ENCODE measurements at regions not wholly inside any gene's neighbourhood (a gene's known extent, or its start where the extent isn't known, plus 50 kb on each side); places are given as distances from the start of the nearest gene placed in this dataset.

DNA sequence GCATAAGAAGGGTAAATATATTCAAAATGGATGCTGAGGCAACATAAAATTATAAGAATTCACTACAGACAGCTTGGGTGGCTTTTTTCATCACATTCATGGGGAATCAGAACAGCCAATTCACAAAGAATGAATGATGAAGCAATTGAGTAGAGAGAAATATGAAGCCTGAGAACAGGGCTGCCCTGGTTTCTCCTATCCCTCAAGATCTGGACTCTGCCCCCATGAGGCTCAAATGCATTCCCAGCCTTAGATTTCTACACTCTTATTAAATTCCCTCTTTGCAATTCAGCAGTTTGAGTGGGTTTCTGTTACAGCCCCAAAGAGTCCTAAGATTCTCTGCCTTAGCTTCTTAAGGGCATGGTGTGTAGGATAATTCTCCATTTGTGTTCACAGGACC lies 172.5 kb downstream of the MAIP1 start:
- Mint-ChIP-seq H3K4me1 (peaks cover 9% of the 10 kb centered on the region), H3K9me3 (peaks cover 21% of the 10 kb centered on the region), H3K27me3 (ENCODE audit: insufficient read depth, low read depth) (peaks cover 5% of the 10 kb centered on the region), H3K4me3 (no peak overlapping the region), H3K36me3 (no peaks in the 10 kb centered on the region), H3K27ac (peak overlapping the region; percentile 19)
- DNase-seq (ENCODE audit: low spot score): no peak
- H3F3A ChIP-seq (ENCODE audit: low read depth): no peaks in the 10 kb centered on the region
- peak overlapping the region; percentile 17 for H2AFZ ChIP-seq (replicated peaks)
- no peaks in the 10 kb centered on the region for H3K36me3 ChIP-seq
- TF ChIP-seq EZH2 (IDR thresholded peaks at IDR 0.05): no peak
- TF ChIP-seq, protein P1, sequence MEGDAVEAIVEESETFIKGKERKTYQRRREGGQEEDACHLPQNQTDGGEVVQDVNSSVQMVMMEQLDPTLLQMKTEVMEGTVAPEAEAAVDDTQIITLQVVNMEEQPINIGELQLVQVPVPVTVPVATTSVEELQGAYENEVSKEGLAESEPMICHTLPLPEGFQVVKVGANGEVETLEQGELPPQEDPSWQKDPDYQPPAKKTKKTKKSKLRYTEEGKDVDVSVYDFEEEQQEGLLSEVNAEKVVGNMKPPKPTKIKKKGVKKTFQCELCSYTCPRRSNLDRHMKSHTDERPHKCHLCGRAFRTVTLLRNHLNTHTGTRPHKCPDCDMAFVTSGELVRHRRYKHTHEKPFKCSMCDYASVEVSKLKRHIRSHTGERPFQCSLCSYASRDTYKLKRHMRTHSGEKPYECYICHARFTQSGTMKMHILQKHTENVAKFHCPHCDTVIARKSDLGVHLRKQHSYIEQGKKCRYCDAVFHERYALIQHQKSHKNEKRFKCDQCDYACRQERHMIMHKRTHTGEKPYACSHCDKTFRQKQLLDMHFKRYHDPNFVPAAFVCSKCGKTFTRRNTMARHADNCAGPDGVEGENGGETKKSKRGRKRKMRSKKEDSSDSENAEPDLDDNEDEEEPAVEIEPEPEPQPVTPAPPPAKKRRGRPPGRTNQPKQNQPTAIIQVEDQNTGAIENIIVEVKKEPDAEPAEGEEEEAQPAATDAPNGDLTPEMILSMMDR (IDR thresholded peaks at IDR 0.05): no peak
- TF ChIP-seq EZH2phosphoT487 (IDR thresholded peaks at IDR 0.05): no peak
- no peaks in the 10 kb centered on the region for H3K4me1 ChIP-seq
- no peaks in the 10 kb centered on the region for H3K27me3 ChIP-seq
- no peak overlapping the region for H3K27ac ChIP-seq
- no peaks in the 10 kb centered on the region for H4K20me1 ChIP-seq (ENCODE audit: low read depth)
- H3K9me3 ChIP-seq (ENCODE audit: low read depth): no peaks in the 10 kb centered on the region
- H3K4me2 ChIP-seq: no peak overlapping the region
- no peak overlapping the region for H3K4me3 ChIP-seq
- no peaks in the 10 kb centered on the region for H3K79me2 ChIP-seq (ENCODE audit: low read depth)
- H3K9ac ChIP-seq: no peak overlapping the region

DNA sequence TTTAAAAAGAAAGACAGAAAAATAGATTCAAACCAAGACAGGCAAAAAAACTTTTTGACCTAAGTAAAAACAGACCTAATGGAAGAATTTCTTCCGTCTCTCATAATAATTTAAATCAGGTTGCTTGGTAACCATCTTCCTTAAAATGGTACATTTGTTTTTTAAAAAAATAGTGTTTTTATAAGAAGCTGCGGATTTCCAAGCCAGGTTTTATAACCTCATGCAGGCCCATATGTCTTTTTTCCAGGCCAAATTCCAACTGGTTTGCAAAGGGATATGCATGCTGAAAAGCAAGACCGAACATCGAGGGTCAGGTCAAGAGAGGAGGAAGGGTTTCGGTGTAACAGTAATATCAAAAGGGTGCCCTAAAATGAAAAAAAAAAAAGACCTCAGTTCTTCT lies 172.9 kb downstream of the MAIP1 start:
- Histone ChIP-seq H2AFZ (replicated peaks) (no peak overlapping the region), H3K9me3 (ENCODE audit: low read depth) (no peaks in the 10 kb centered on the region), H3K4me2 (no peak overlapping the region), H3K27ac (no peak overlapping the region), H3K4me3 (no peak overlapping the region), H3K36me3 (no peaks in the 10 kb centered on the region), H4K20me1 (ENCODE audit: low read depth) (no peaks in the 10 kb centered on the region), H3K9ac (no peak overlapping the region), H3K4me1 (no peaks in the 10 kb centered on the region), H3F3A (ENCODE audit: low read depth) (no peaks in the 10 kb centered on the region), H3K27me3 (no peaks in the 10 kb centered on the region), H3K79me2 (ENCODE audit: low read depth) (no peaks in the 10 kb centered on the region)
- no peaks in the 10 kb centered on the region for H3K36me3 Mint-ChIP-seq
- peaks cover 9% of the 10 kb centered on the region for H3K4me1 Mint-ChIP-seq
- H3K27ac Mint-ChIP-seq: no peak overlapping the region
- TF ChIP-seq, protein P1 (IDR thresholded peaks at IDR 0.05): no peak
- TF ChIP-seq EZH2phosphoT487 (IDR thresholded peaks at IDR 0.05): no peak
- TF ChIP-seq EZH2 (IDR thresholded peaks at IDR 0.05): no peak
- H3K27me3 Mint-ChIP-seq (ENCODE audit: insufficient read depth, low read depth): peaks cover 5% of the 10 kb centered on the region
- DNase-seq (ENCODE audit: low spot score): no peak
- peaks cover 21% of the 10 kb centered on the region for H3K9me3 Mint-ChIP-seq
- H3K4me3 Mint-ChIP-seq: no peak overlapping the region

DNA sequence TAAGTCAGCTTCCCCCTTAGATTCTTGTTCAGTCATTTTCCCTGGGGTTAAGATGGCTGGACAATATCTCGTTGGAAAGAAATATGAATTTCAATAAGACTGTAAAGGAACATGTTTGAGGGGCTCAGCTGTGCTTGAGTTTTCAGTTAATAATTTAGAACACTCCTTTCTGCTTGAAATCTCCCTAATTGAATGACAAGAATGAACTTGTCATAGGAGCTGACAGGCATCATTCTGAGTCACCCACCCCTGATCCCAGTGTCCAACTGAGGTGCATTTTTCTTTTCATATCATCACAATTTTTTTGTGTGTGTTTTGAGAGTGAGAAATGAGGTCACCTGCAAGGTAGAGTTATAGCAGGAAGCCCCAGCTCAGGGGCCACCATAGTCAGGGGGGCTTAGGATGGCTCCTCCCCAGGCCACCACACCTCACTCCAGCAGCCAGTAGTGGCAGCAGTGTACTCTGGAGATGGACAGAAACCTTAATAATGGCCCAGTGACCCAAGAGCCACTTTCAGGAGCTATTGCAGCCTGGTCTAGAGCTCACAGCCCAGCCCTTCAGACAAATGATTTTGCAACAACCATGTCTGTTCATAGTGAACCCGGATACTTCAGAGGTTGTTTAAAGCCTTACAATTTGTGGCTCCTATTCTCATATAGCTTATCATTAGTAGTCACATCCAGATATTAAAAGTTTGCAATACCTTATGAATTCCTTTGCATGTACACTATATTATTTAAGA lies 174.5 kb downstream of the MAIP1 start:
- H3K4me1 ChIP-seq: no peaks in the 10 kb centered on the region
- H3K27ac Mint-ChIP-seq: no peak overlapping the region
- no peak overlapping the region for H3K4me3 Mint-ChIP-seq
- no peaks in the 10 kb centered on the region for H3F3A ChIP-seq (ENCODE audit: low read depth)
- no peak overlapping the region for H3K9ac ChIP-seq
- no peak overlapping the region for H2AFZ ChIP-seq (replicated peaks)
- H3K36me3 Mint-ChIP-seq: no peaks in the 10 kb centered on the region
- DNase-seq (ENCODE audit: low spot score): no peak
- H3K4me2 ChIP-seq: no peak overlapping the region
- no peak overlapping the region for H3K27ac ChIP-seq
- peaks cover 9% of the 10 kb centered on the region for H3K4me1 Mint-ChIP-seq
- H3K79me2 ChIP-seq (ENCODE audit: low read depth): no peaks in the 10 kb centered on the region
- H3K4me3 ChIP-seq: no peak overlapping the region
- TF ChIP-seq EZH2 (IDR thresholded peaks at IDR 0.05) (no peak), EZH2phosphoT487 (IDR thresholded peaks at IDR 0.05) (no peak)
- TF ChIP-seq, protein P1 (IDR thresholded peaks at IDR 0.05): no peak
- peaks cover 18% of the 10 kb centered on the region for H3K9me3 Mint-ChIP-seq
- no peaks in the 10 kb centered on the region for H3K9me3 ChIP-seq (ENCODE audit: low read depth)
- no peaks in the 10 kb centered on the region for H3K36me3 ChIP-seq
- H4K20me1 ChIP-seq (ENCODE audit: low read depth): no peaks in the 10 kb centered on the region
- H3K27me3 ChIP-seq: no peaks in the 10 kb centered on the region
- H3K27me3 Mint-ChIP-seq (ENCODE audit: insufficient read depth, low read depth): peaks cover 3% of the 10 kb centered on the region
